Endothelial cell of umbilical vein (primary cell): ENCODE measurements at regions not wholly inside any gene's neighbourhood (a gene's known extent, or its start where the extent isn't known, plus 50 kb on each side); places are given as distances from the start of the nearest gene placed in this dataset.

ENCODE experiments used
- BruUV-seq: library from RNA; stranded (reverse); fragments of 400-500 nt; replicated peaks from 2 replicates; lab custom pipeline; 2021; lab: Mats Ljungman, UMichigan
- CTCF ChIA-PET: fragments of 300-600, 350-600 bp; sonication (Branson Sonifier 250); formaldehyde crosslinking; loops from one replicate; lab custom pipeline; 2021; ENCODE audit warnings: antibody characterized with exemption, inconsistent platforms; lab: Charles Lee
- POLR2A ChIA-PET: fragments of 300-600, 350-600 bp; sonication (Branson Sonifier 250); formaldehyde crosslinking; loops from one replicate; lab custom pipeline; 2021; ENCODE audit warnings: antibody characterized with exemption, inconsistent platforms; lab: Charles Lee
- DNase-seq: peaks from one replicate; pipeline ENCODE4 v3.0.0-alpha.2; 2011; ENCODE audit warnings: low read depth, low spot score
- FAIRE-seq: peaks from 2 replicates; lab custom pipeline; 2011; peaks lifted over from hg19 to GRCh38; lab: Jason Lieb, UNC
- H2AFZ ChIP-seq: 2 replicates; pipeline ENCODE4 v1.6.0; 2012; ENCODE audit warnings: low read depth, low read length, control low read depth, inconsistent platforms
- H3K27ac ChIP-seq: 2 replicates; pipeline ENCODE4 v1.5.1; 2011; ENCODE audit warnings: low read depth, mild to moderate bottlenecking, control low read depth, low read length, moderate library complexity; ENCODE audit not compliant: insufficient read depth
- H3K27me3 ChIP-seq, 2 experiments: 2 replicates each; pipeline versions ENCODE4 v1.6.0 to v1.6.1; 2011; ENCODE audit warnings: low read length in 2 of 2, mixed read lengths in 1 of 2; ENCODE audit not compliant: control insufficient read depth in 2 of 2, insufficient read depth in 2 of 2
- H3K36me3 ChIP-seq, 2 experiments: 2 replicates in 1 of 2; 3 replicates in 1 of 2; pipeline ENCODE4 v1.5.1; 2011; ENCODE audit warnings: low read length in 2 of 2, mild to moderate bottlenecking in 1 of 2, moderate library complexity in 1 of 2; ENCODE audit not compliant: control insufficient read depth in 2 of 2, insufficient read depth in 2 of 2; ENCODE audit errors: extremely low read depth in 1 of 2
- H3K4me1 ChIP-seq: 3 replicates; pipeline ENCODE4 v1.5.1; 2011; ENCODE audit warnings: mild to moderate bottlenecking, low read length; ENCODE audit not compliant: control insufficient read depth, insufficient read depth; ENCODE audit errors: extremely low read depth
- H3K4me2 ChIP-seq: 2 replicates; pipeline ENCODE4 v1.6.1; 2011; ENCODE audit warnings: low read length, control low read depth, mixed read lengths; ENCODE audit not compliant: insufficient read depth
- H3K4me3 ChIP-seq, 3 experiments: fragments of 200-600 bp in 1 of 3; sonication (generic), shearing (Covaris generic) in 1 of 3; replicated peaks in 1 of 3; 2 replicates each; pipeline ENCODE4 v1.5.1; 2011 to 2016; ENCODE audit warnings: control low read depth in 3 of 3, low read length in 3 of 3, mild to moderate bottlenecking in 2 of 3, inconsistent platforms in 1 of 3, low read depth in 1 of 3, moderate library complexity in 1 of 3; ENCODE audit not compliant: insufficient read depth in 1 of 3
- H3K79me2 ChIP-seq: 2 replicates; pipeline ENCODE4 v1.6.0; 2012; ENCODE audit warnings: low read length, inconsistent platforms; ENCODE audit not compliant: control insufficient read depth, insufficient read depth
- H3K9ac ChIP-seq: replicated peaks from 2 replicates; pipeline ENCODE3; 2011; ENCODE audit warnings: low read length, control low read depth; ENCODE audit not compliant: insufficient read depth; ENCODE audit errors: extremely low read depth
- H3K9me1 ChIP-seq: replicated peaks from 3 replicates; pipeline ENCODE4 v1.6.0; 2011; ENCODE audit warnings: mild to moderate bottlenecking, low read length; ENCODE audit not compliant: control insufficient read depth, insufficient read depth; ENCODE audit errors: extremely low read depth
- H3K9me3 ChIP-seq: replicated peaks from 2 replicates; pipeline ENCODE4 v1.5.1; 2012; ENCODE audit warnings: low read length, inconsistent platforms; ENCODE audit not compliant: control insufficient read depth, insufficient read depth
- H4K20me1 ChIP-seq: replicated peaks from 2 replicates; pipeline ENCODE3; 2011; ENCODE audit warnings: mild to moderate bottlenecking, low read length; ENCODE audit not compliant: control insufficient read depth, insufficient read depth; ENCODE audit errors: extremely low read depth
- EZH2 ChIP-seq: IDR thresholded peaks from 2 replicates; pipeline ENCODE4 v1.6.1; 2012; ENCODE audit warnings: borderline replicate concordance, low read depth, mild to moderate bottlenecking, moderate library complexity, low read length, inconsistent platforms; ENCODE audit not compliant: severe bottlenecking
- FOS ChIP-seq: IDR thresholded peaks from 2 replicates; pipeline ENCODE4 v1.6.1; 2011; ENCODE audit warnings: mild to moderate bottlenecking, low read length, moderate library complexity, borderline replicate concordance; ENCODE audit not compliant: insufficient read depth
- GATA2 ChIP-seq: IDR thresholded peaks from 2 replicates; pipeline ENCODE4 v1.7.0; 2011; ENCODE audit warnings: low read depth, mild to moderate bottlenecking, moderate library complexity, mixed read lengths, low read length; ENCODE audit not compliant: insufficient read length, insufficient read depth
- JUN ChIP-seq: IDR thresholded peaks from 2 replicates; pipeline ENCODE4 v1.6.1; 2011; ENCODE audit warnings: borderline replicate concordance, low read depth; ENCODE audit not compliant: insufficient read length, insufficient read depth
- MYC ChIP-seq: IDR thresholded peaks from one replicate; pipeline ENCODE4 v1.6.1; 2011; ENCODE audit warnings: mild to moderate bottlenecking, low read depth, low read length
- POLR2A ChIP-seq: IDR thresholded peaks from 2 replicates; pipeline ENCODE4 v1.6.1; 2012; ENCODE audit warnings: low read depth, mild to moderate bottlenecking, control low read depth, low read length
- POLR2AphosphoS5 ChIP-seq: IDR thresholded peaks from 2 replicates; pipeline ENCODE4 v1.6.1; 2012; ENCODE audit warnings: low read depth, mild to moderate bottlenecking, control low read depth, low read length, moderate library complexity; ENCODE audit not compliant: insufficient read depth
- dilution Hi-C: fragments of 300-500 bp; cut with MboI; formaldehyde crosslinking; loops from one replicate; pipeline ENCODE4 v1.15.0; 2019; ENCODE audit warnings: low sequenced_read_pairs; ENCODE audit not compliant: extremely low pct_ligation_motif_present
- intact Hi-C: fragments of 100-400 bp; cut with micrococcal nuclease; formaldehyde crosslinking; loops from one replicate; pipeline ENCODE4 v1.10.0; 2022
- TF ChIP-seq, protein P1 (sequence below): IDR thresholded peaks from 2 replicates; pipeline ENCODE4 v1.6.1; 2011; ENCODE audit not compliant: insufficient read depth, insufficient read length
- TF ChIP-seq, protein P2 (sequence below), 2 donors: IDR thresholded peaks; 1 replicate in 1 of 2; 2 replicates in 1 of 2; pipeline ENCODE4 v1.5.1; 2011; ENCODE audit warnings: low read length in 2 of 2, mild to moderate bottlenecking in 2 of 2, moderate library complexity in 2 of 2, control low read depth in 1 of 2, inconsistent platforms in 1 of 2, low read depth in 1 of 2; ENCODE audit not compliant: insufficient read depth in 1 of 2; ENCODE audit errors: extremely low read depth in 1 of 2

DNA sequence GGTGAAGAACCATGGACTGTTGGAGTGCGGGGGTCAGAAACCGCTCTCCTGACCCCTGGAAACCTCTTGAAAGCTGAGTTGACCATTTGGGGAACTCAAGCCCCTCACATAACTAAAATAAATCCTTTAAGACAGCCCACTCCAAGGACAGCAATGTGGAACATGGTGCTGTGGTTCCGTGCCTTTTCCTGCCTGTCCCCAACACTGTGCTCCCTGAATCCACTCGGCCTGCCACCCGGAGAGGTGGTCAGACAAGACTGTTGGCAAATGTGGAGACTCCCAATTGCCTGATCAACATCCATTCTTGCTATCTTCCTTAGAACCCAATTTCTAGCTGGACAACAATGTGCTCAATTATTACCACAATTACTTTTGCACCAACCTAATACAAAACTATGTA, 286.0 kb downstream of the NPHP4 start:
- H3K4me3 ChIP-seq = no peak overlapping the region
- H3K9ac ChIP-seq = no peak overlapping the region
- H3K27me3 ChIP-seq = no peaks in the 10 kb centered on the region
- peaks cover 2% of the 10 kb centered on the region for H3K9me3 ChIP-seq
- H3K79me2 ChIP-seq = no peaks in the 10 kb centered on the region
- FAIRE-seq (no peak), DNase-seq (no peak)
- no peaks in the 10 kb centered on the region for H3K9me1 ChIP-seq
- no peak overlapping the region for H3K4me2 ChIP-seq
- TF ChIP-seq MYC (no peak), POLR2A (no peak), FOS (no peak), EZH2 (no peak), JUN (no peak), GATA2 (no peak), POLR2AphosphoS5 (no peak)
- TF ChIP-seq, protein P1, sequence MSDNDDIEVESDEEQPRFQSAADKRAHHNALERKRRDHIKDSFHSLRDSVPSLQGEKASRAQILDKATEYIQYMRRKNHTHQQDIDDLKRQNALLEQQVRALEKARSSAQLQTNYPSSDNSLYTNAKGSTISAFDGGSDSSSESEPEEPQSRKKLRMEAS = no peak
- TF ChIP-seq, protein P2, sequence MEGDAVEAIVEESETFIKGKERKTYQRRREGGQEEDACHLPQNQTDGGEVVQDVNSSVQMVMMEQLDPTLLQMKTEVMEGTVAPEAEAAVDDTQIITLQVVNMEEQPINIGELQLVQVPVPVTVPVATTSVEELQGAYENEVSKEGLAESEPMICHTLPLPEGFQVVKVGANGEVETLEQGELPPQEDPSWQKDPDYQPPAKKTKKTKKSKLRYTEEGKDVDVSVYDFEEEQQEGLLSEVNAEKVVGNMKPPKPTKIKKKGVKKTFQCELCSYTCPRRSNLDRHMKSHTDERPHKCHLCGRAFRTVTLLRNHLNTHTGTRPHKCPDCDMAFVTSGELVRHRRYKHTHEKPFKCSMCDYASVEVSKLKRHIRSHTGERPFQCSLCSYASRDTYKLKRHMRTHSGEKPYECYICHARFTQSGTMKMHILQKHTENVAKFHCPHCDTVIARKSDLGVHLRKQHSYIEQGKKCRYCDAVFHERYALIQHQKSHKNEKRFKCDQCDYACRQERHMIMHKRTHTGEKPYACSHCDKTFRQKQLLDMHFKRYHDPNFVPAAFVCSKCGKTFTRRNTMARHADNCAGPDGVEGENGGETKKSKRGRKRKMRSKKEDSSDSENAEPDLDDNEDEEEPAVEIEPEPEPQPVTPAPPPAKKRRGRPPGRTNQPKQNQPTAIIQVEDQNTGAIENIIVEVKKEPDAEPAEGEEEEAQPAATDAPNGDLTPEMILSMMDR (IDR thresholded peaks at IDR 0.05; ENCODE audit: extremely low read depth in 1 of 2, insufficient read depth in 1 of 2, low read depth in 1 of 2, low read length in 2 of 2) = no peak
- no peaks in the 10 kb centered on the region for H4K20me1 ChIP-seq
- CTCF ChIA-PET = no interaction called here
- BruUV-seq = no TSS peak
- dilution Hi-C loops (no loop called here), intact Hi-C loops (no loop called here)
- H3K27ac ChIP-seq = no peak overlapping the region
- H3K4me1 ChIP-seq = no peaks in the 10 kb centered on the region
- no peak overlapping the region for H2AFZ ChIP-seq
- POLR2A ChIA-PET = no interaction called here
- no peaks in the 10 kb centered on the region for H3K36me3 ChIP-seq
